ENCODE measurements at regions not wholly inside any gene's neighbourhood (a gene's known extent, or its start where the extent isn't known, plus 50 kb on each side); places are given as distances from the start of the nearest gene placed in this dataset.

DNA sequence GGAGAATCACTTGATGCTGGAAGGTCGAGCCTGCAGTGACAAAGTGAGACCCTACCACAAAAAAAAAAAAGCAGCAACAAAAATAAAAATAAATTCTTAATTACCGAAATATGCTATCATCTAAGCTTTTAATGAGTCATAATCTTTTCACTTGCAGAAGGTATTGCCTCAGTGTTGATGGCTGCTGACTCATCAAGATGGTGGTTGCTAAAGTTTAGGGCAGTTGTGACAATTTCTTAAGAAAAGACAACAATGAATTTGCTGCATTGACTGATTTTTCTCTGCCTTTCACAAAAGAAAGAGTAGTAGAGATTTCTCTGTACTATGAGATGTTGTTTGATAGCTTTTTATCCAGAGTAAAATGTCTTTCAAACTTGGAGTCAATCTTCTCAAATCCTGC lies 1809.0 kb downstream of the SUCLG1 start:
- Histone ChIP-seq H3K36me3 (ENCODE audit: low read depth) (no peaks in the 10 kb centered on the region), H3K27me3 (ENCODE audit: insufficient read depth, poor library complexity, severe bottlenecking) (no peaks in the 10 kb centered on the region), H3K4me3 (ENCODE audit: severe bottlenecking) (no peak overlapping the region), H3K27ac (ENCODE audit: poor library complexity, severe bottlenecking) (no peak overlapping the region), H3K9me3 (ENCODE audit: severe bottlenecking) (no peaks in the 10 kb centered on the region), H3K4me1 (ENCODE audit: insufficient read depth, poor library complexity, severe bottlenecking) (no peaks in the 10 kb centered on the region)
- ATAC-seq (ENCODE audit: low read depth) (no peak), DNase-seq (ENCODE audit: low spot score) (no peak)
- TF ChIP-seq CTCF (IDR thresholded peaks at IDR 0.05; ENCODE audit: poor library complexity, severe bottlenecking): no peak

GRCh38 chr2:82641598-82642180 lies 1817.4 kb downstream of the SUCLG1 start:
- Histone ChIP-seq H3K9me3 (ENCODE audit: severe bottlenecking) (no peaks in the 10 kb centered on the region), H3K27ac (ENCODE audit: poor library complexity, severe bottlenecking) (no peak overlapping the region), H3K4me1 (ENCODE audit: insufficient read depth, poor library complexity, severe bottlenecking) (no peaks in the 10 kb centered on the region), H3K4me3 (ENCODE audit: severe bottlenecking) (no peak overlapping the region), H3K36me3 (ENCODE audit: low read depth) (no peaks in the 10 kb centered on the region), H3K27me3 (ENCODE audit: insufficient read depth, poor library complexity, severe bottlenecking) (no peaks in the 10 kb centered on the region)
- ATAC-seq (ENCODE audit: low read depth) (no peak), DNase-seq (ENCODE audit: low spot score) (no peak)
- TF ChIP-seq CTCF (IDR thresholded peaks at IDR 0.05; ENCODE audit: poor library complexity, severe bottlenecking): no peak

- Histone ChIP-seq H3K27ac (ENCODE audit: poor library complexity, severe bottlenecking) (no peak overlapping the region), H3K9me3 (ENCODE audit: severe bottlenecking) (no peaks in the 10 kb centered on the region), H3K4me3 (ENCODE audit: severe bottlenecking) (no peak overlapping the region), H3K36me3 (ENCODE audit: low read depth) (no peaks in the 10 kb centered on the region), H3K27me3 (ENCODE audit: insufficient read depth, poor library complexity, severe bottlenecking) (no peaks in the 10 kb centered on the region), H3K4me1 (ENCODE audit: insufficient read depth, poor library complexity, severe bottlenecking) (no peaks in the 10 kb centered on the region)
- DNase-seq (ENCODE audit: low spot score) (no peak), ATAC-seq (ENCODE audit: low read depth) (peak; percentile 79)
- TF ChIP-seq CTCF (IDR thresholded peaks at IDR 0.05; ENCODE audit: poor library complexity, severe bottlenecking): no peak
Measured at GRCh38 chr2:82636402-82637020, 1822.6 kb downstream of the SUCLG1 start.

DNA sequence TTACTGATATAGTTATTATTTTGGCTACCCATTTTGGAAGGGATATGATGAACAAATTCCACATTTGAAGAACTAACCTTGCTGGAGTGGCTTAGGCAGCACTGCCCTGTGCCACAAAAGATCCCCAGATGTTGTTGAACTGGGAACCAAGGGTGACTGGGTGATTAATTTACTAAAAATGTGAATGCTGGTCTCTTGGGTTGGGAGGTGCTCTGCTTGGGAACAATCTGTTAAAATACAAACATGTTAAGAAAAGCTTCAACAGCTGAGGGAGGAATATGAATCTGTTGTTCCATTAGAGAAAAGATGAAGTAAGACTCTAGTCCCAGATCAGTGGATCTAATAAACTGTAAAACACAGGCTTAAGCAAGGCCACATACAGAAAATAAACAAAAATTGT lies 1860.1 kb downstream of the SUCLG1 start:
- TF ChIP-seq CTCF (IDR thresholded peaks at IDR 0.05; ENCODE audit: poor library complexity, severe bottlenecking): no peak
- no peak for ATAC-seq (ENCODE audit: low read depth)
- Histone ChIP-seq H3K36me3 (ENCODE audit: low read depth) (no peaks in the 10 kb centered on the region), H3K27ac (ENCODE audit: poor library complexity, severe bottlenecking) (no peak overlapping the region), H3K4me1 (ENCODE audit: insufficient read depth, poor library complexity, severe bottlenecking) (no peaks in the 10 kb centered on the region), H3K9me3 (ENCODE audit: severe bottlenecking) (no peaks in the 10 kb centered on the region), H3K4me3 (ENCODE audit: severe bottlenecking) (no peak overlapping the region), H3K27me3 (ENCODE audit: insufficient read depth, poor library complexity, severe bottlenecking) (no peaks in the 10 kb centered on the region)
- DNase-seq (ENCODE audit: low spot score): no peak

GRCh38 chr2:82596581-82596980 lies 1862.5 kb downstream of the SUCLG1 start:
- no peak for ATAC-seq (ENCODE audit: low read depth)

More at GRCh38 chr2:82596581-82596980, 1862.5 kb downstream of the SUCLG1 start:
- no peaks in the 10 kb centered on the region for H3K27me3 ChIP-seq (ENCODE audit: insufficient read depth, poor library complexity, severe bottlenecking)
- H3K36me3 ChIP-seq (ENCODE audit: low read depth): no peaks in the 10 kb centered on the region
- TF ChIP-seq CTCF (IDR thresholded peaks at IDR 0.05; ENCODE audit: poor library complexity, severe bottlenecking): no peak
- H3K4me3 ChIP-seq (ENCODE audit: severe bottlenecking): no peak overlapping the region
- H3K4me1 ChIP-seq (ENCODE audit: insufficient read depth, poor library complexity, severe bottlenecking): no peaks in the 10 kb centered on the region
- DNase-seq (ENCODE audit: low spot score): no peak
- no peaks in the 10 kb centered on the region for H3K9me3 ChIP-seq (ENCODE audit: severe bottlenecking)
- no peak overlapping the region for H3K27ac ChIP-seq (ENCODE audit: poor library complexity, severe bottlenecking)

Measured in RWPE2 (cell line).